Stimulated activated CD8-positive, alpha-beta memory T cell treated with anti-CD3 and anti-CD28 coated beads, Interleukin-4, amount 100 ng/mL, for 1 hour (primary cell): ENCODE measurements at regions not wholly inside any gene's neighbourhood (a gene's known extent, or its start where the extent isn't known, plus 50 kb on each side); places are given as distances from the start of the nearest gene placed in this dataset.

ENCODE experiments used
- DNase-seq, 2 donors: peaks; one replicate each; pipeline ENCODE4 v3.0.0-alpha.2; 2020; ENCODE audit warnings: low read depth in 2 of 2, low spot score in 1 of 2

DNA sequence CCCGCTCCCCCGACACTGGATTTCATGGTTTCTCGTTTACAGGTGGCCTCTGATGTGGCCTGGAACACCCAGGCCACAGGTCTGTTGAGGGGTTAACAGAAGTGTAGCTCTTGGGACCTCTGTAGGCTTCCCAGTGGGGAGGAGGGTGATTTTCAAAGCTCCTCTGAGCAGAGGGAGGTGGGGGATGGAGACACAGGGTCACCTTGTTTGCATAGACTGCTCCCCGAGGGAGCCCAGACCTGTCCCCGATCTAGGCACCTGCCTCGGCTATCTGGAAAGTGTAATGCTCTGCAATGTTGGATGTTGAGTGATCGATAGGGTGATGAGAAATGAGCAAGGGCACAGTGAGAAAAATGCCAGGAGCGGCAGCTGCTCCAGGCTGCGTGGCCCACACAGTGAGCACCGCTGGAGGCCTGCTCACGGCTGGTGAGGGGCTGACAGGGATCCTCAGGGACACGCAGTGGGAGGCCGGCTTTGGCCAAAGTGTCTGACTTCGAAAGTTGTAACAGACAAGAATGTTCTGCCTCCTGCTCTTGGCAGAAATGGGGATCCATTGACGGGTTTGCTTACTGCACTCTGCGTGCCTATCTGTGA lies 594.1 kb downstream of the BRD1 start:
- no peak for DNase-seq

DNA sequence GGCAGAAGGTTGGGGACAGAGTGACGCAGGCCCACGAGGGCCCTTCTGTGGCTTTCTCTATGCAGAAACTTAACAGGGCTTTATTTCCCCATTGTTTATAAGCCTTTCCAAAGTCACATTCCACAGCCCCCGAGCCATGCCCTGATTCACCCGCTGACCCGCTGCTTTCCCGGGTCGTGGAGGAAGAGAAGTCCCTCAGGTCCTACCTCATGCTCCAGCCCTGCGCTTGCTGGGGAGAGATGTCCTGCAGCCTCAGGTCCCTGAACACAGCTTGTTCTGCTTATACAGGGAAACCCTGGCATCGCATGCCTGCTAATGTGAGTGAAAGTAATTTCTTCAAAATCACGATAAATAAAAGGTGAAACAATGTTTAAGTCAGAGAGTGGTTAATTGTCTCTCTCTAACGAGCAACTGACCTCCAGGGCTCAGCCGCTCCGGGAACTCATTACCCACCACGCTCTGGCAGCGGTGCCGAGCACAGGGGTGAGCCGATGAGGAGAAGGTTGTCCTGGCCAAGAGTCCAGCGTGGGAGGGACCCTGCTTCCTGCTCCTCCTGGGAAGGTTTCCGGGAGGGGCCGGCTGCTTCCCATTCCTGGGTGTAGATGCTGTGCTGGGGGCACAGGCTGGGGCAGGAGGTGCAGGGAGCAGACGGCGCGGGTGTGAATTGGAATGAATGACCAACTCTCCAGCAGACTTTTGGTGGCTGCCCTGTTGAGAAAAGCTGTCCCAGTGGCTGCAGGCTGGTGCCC lies 595.2 kb downstream of the BRD1 start:
- no peak for DNase-seq

DNA sequence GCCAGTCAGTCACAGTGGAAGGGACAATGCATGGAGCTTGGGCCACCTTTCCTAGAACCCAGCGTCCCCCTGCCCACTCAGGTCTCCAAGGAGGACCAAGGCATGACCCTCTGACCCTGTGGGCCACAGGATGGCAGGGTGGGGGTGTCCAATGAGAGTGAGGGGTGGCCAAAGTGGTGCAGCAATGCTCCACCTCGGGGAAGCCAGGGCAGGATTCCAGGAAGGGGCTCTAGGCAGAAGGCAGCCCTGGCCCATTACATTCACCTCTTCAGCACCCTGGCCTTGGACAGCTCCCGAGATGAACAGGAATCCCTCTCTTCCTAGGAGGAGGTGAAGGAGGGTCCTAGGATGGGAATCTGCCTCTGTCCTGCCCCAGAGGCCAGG lies 597.5 kb downstream of the BRD1 start:
- no peak for DNase-seq

DNA sequence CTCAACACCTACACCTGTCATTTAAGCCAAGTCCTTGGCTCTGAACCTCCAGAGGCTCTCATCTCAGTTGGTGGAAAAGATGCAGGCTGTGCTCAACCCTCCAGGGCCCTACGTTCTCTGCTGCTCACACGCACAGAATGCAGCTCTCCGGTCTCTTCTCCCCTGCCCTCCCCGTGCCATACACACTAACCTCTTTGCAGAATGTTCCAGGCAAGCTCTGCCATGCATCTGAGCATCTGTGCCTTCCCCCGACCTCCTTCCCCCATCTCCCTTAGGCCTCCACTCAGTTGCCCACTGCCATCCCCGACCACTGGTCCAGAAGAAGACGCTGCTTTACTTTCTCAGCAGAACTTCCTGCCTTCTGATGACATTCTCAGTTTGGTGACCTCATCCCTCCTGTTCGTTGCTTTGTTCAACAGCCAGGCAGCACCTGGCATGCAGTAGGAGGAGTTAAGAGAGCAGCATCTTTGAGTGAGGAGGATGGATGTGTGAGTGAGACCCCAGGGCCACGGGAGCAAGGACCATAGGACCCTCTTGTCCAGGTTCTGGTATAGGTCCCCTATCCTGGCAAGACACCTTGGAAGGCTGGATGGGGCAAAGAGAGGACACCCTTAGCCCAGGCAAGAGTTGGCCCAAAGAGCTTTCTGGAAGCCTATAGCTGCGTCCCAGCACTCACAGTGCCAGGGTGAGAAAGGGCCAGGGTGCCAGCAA lies 598.0 kb downstream of the BRD1 start:
- no peak for DNase-seq

DNA sequence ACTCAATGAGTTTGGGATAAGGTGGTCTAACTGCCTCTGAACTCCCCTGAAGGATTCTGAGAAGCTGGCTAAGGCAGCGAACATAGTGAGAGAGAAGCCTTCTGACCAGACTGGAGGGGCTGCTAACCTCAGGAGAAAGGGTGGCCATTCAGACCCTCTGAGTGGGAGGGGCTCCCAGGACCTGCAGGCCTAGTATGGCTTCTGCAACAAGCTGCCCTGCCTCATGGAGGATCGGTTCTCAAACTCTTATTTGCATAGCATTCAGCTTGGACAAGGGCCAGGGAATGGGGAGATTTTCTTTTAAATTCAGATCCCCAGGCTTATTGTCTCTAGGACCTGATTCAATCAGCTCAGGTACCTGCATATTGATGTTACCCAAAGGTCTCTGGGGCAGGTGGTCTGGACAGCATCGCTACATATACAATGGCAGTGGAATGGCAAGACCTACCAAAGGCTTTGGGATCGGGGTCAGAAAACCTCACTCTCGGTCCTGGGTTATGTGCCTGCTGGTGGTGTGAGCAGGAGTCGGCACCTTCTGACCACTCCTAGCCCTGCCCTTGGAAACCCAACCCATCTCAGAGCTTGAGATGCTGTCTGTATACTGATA lies 599.1 kb downstream of the BRD1 start:
- DNase-seq: no peak

DNA sequence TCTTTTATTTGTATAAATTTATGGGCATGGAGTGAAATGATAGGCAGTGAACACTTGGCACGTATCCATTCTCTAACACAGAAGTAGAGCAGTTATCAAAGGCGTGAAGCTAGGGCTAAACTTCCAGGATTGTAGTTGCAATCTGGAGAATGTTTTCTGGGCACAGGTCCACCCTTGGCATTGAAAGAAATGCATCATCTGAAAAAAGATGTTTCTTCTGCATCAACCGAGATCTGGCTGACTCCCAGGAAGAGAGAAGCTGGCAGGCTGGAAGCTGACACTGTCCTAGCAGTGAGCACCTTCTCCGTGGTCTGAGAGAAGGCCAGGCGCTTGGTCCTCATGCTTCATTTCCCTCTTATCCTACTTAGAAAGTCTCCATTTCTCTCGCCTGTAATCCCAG lies 600.0 kb downstream of the BRD1 start:
- no peak for DNase-seq

DNA sequence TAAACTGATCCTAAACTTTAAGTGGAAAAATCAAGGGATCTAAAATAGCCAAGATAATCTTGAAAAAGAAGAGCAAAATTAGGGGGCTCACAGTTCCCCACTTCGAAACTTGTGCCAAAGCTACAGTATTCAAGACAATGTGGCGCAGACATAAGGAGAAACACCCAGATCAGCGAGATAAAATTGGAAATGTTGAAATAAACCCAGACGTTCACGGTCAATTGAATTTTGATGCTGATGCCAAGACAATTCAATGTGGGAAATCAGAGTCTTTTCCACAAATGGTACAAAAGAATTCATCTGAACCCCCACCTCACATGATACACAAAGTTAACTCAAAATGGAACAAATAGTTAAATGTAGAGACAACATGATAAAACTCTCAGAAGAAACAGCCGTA lies 601.6 kb downstream of the BRD1 start:
- no peak for DNase-seq

DNA sequence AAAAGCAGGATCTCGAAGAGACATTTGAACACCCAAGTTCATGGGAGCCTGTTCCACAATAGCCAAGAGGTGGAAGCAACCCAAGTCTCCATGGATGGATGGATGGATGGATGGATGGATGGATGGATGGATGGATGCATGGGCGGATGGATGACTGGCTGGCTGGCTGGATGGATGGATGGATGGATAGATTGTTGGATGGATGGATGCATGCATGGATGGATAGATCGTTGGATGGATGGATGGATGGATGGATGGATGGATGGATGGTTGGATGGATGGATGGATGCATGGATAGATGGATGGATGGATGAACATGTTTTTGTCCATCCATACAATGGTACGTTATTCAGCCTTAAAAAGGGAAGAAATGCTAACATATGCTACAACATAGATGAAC lies 603.4 kb downstream of the BRD1 start:
- DNase-seq: no peak

DNA sequence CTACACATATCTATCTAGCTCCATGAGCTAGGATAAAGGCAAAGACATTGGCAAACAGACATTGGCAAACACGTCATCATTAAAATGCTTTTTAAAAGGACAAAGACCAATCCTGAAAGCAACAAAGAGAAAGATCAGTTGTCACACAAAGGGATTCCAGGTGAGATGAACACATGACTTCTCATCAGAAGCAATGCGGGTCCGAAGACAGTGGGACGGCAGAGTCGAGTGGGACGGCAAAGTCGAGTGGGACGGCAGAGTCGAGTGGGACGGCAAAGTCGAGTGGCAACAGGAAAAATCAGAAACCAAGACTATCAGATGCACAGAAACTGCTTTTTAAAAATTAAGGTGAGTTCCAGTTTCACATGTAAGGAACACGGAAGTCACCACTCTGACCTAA lies 609.5 kb downstream of the BRD1 start:
- DNase-seq: no peak

DNA sequence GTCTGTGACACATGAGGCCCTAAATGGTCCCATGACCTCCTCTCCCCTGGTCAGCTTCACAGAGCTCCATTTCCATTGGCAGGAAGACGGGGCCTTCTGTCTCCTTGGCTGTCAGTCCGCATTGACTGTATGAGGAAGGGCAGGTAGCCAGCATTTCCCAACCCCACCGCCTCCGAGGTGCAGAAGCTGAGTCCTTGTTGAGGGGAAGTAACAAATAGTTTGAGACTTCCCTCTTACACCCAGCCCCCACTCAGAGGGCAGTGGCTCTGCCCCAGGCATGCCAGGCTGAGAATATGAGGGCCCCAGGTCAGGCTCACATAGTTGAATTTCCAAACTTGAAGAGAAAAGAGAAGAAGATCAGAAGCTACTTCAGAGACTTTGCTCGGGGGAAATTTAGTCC lies 611.1 kb downstream of the BRD1 start:
- no peak for DNase-seq

DNA sequence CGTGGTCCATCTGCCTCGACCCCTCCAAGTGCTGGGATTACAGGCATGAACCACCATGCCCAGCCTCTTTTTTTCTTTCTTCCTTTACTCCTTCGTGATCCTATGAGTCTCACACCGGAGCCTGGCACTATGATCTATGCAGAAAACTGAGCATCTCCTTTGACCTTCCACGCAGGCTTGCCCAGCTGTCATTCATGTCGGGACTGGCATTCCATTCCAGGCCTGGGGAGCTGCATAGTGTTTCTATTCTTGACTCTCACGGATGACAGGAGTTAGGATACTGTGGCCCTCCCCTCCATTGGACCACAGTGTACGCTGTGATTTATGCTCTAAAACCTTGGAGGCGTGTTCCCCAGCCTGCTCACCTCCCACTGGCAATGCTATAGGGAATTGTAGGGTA lies 611.8 kb downstream of the BRD1 start:
- no peak for DNase-seq

DNA sequence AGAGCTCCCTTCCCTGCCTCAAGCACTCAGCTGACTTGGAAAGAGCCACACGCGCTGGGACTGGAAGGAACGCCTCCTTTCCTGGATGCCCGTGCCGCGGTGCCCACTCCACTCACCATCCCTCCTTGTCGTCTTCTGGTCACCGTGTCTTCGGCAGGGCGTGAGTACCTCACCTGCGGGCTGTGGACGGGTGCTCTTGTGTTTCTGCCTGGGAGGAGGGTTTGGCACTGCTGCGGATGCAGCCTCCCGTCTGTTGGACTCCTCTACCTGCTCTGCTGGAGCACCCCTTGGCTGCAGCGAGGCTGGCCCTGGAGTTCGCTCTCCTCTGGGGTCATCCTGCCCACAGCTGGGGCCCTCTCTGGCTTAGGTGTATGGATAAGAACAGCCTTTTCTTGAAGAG lies 612.7 kb downstream of the BRD1 start:
- no peak for DNase-seq

DNA sequence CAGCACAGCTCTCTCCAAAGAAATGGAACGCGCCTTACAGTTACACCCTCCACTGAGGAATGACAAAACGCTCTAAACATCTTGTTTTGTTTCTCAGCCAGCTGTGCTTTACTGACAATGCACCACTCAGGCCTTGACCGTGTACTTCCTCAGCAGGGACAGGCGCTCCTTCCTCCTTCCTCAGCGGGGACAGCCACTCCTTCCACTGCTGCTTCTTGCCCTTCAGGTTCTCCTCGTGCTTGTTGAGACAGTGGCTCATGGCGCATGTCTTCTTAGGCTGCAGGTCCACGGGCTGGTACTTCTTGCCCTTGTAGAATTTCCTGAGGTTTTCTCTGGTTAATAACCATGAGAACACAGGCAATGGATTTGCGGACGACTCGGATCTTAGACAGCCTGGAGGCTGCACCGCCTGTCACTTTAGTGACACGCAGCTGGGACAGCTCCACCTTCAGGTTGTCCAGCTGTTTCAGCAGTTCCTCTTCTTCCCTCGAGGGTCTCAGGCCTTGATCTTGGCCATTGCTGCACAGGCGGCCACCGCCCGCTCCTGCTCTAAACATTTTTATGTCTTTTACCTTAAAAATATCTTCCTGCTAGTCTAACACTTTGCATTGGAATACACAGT lies 613.8 kb downstream of the BRD1 start:
- DNase-seq: no peak

DNA sequence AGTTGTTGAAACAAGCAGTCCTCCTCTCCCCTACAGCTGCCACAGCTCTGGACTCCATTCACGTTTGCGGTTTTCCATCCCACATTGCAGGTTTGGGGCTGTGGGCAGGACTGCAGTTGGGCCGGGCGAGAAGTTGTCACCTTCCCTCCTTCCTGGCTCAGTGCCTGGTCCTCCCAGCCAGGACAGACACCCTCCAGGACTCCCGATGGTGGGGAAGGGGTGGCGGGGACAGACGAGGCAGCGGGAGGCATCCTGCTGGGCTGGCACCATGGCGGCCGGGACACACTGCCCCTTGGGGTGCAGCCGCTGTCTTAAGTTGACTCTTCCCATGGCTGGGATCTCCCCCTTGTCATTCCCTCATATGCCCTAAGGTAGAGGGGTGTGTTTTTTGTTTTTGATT lies 615.2 kb downstream of the BRD1 start:
- DNase-seq: no peak

DNA sequence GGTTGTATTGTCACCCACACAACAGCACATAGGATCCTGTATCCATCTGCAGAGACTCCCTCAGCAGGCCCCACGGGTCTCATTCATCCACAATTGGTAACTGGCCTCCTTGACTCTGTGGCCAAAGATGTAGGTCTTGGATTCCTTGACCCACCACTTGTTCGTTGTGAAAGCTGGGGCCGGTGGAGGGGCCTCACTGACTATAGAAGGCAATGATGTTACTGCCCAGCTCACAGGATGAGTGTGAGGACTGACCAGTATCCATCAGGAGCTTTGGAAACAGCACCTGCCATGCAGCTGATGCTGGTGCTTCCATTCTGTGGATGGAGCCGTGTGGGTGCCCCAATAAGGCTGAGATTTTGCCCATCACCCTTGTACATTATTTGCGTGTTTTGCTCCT lies 615.7 kb downstream of the BRD1 start:
- DNase-seq: no peak

DNA sequence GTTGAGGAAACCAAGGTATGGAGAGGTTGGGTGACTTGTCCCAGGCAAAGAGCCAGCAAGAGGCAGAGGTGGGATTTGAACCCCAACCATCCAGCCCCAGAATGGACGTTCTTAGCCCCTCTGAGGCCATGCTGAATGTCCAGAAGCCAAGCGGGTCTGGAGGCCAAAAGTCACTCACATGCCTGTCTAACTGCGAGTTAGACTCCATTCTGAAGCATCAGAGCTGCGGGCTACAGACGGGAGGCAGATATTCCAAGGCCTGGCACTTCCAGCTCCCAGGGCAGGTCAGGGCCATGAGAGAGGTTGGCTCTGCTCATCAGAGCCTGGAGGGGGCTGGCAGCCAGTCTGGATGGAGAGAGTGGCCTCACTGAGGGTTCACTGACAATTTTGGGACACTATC lies 616.5 kb downstream of the BRD1 start:
- DNase-seq: no peak

DNA sequence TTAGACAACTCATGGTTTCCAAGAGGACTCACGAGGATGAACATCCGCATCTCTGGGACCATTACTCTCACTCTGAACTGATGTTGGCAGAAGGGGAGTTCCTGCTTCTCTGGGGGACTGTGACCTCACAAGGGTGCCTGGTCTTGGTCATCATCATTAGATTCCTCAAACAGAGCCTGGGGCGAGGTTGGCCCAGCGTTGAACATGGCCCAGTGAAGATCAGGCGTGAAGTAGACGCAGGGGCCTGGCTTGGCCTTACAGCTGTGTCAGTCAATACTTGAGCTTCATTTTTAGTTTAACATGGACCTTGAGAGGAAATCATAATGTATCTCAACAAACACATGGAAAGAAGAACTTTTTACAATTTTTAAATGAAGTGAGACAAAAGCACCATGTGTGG lies 617.1 kb downstream of the BRD1 start:
- DNase-seq: no peak

DNA sequence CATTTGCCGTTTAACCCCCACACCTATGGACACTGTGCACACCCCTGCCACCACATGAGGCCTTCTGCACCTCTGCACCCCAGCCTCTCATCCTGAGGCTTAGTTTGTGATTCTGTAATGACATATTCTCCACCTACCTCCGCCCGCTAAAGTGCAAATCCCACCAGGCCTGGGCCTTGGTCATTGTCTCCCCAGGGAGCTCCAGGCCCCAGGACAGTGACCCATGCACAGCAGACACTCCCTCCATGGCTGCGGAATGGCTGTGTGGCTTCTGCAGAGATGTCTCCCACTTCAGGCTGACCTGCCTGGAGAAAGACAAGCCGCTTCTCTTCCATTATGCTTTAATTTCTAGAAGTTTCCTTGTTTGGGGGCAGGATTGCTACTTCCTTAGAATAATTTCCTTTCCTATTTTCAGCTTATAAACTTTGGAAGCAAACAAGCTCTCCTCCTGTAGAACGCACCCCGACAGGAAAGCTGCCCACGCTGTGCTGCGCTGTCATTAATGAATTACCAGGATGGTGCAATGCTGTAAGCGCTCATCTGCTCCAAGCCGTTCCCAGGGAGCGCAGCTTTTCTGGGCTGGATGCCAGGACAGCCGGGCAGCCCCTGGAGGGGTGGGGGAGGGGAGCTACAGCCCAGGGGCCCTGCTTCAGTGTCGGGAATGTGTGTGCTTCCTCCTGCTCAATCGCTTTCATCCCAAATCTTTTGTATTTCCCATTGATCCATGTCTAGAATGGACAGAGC lies 618.0 kb downstream of the BRD1 start:
- no peak for DNase-seq

DNA sequence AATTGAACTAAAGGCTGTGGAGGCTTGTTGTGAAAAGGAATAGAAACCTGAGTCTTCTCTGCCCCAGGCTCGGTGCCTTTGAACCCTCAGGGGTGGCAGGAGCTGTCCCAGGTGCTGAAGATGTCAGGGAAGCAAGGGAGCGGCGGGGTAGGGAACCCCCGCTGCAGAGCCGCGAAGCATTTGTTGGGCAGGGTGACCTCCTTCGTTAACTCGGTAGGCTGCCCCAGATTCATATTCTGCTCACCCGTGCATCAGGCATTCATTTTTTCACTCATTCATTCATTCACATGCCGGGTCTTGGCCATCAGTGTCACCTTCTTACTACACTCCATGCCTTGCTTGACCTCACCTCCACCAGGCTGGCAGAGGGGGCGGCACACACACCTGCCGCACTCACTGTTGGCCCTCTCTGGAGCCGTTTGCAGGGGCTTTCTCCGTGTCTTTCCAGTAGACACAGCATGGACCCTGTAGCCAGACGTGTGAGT lies 618.9 kb downstream of the BRD1 start:
- DNase-seq: no peak

DNA sequence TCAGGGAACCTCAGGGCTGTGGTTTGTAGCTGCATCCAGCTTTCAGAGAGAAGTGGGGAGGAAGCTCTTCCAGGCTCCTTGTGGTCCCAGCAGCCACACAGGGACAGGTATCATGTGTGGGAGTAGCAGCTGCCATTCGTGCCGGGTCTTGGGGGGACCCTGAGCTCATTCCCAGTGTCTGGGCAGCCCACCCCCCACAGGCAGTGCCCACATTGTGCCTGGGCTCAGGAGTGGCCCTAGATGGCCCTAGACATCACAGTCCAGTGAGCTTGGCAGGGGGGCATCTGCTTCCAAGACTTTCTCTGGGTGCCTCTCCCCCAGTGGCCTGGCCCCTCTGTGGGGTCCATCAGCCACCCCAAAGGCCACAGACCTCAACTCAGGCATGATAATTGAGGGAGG lies 619.7 kb downstream of the BRD1 start:
- DNase-seq: no peak
